Spinal cord (tissue), 9 donors: ENCODE measurements at regions not wholly inside any gene's neighbourhood (a gene's known extent, or its start where the extent isn't known, plus 50 kb on each side); places are given as distances from the start of the nearest gene placed in this dataset.
"Not testable (repeated sequence)": the region's sequence is repeated elsewhere in the genome, so short reads cannot be mapped to it uniquely, and the experiment has no call there.

Source experiments
- DNase-seq, 6 donors: peaks; one replicate each; pipeline versions ENCODE4 v3.0.0 to v3.0.0-alpha.2; 2013 to 2015; ENCODE audit warnings: low spot score in 6 of 6, low read depth in 4 of 6
- H3K27ac ChIP-seq: one replicate; pipeline ENCODE4 v1.5.1; 2013; ENCODE audit warnings: low read depth, low read length, control low read depth
- H3K27me3 ChIP-seq: one replicate; pipeline ENCODE4 v1.6.1; 2013; ENCODE audit warnings: low read length; ENCODE audit not compliant: control insufficient read depth, insufficient read depth
- H3K36me3 ChIP-seq: one replicate; pipeline ENCODE4 v1.6.1; 2013; ENCODE audit warnings: low read length; ENCODE audit not compliant: control insufficient read depth, insufficient read depth
- H3K4me1 ChIP-seq: one replicate; pipeline ENCODE4 v1.6.1; 2013; ENCODE audit warnings: low read length; ENCODE audit not compliant: control insufficient read depth, insufficient read depth
- H3K4me3 ChIP-seq: one replicate; pipeline ENCODE4 v1.5.1; 2013; ENCODE audit warnings: low read depth, low read length, control low read depth
- H3K9me3 ChIP-seq: one replicate; pipeline ENCODE4 v1.6.1; 2013; ENCODE audit warnings: low read length; ENCODE audit not compliant: control insufficient read depth, insufficient read depth
- WGBS: methylation state at CpG from one replicate; pipeline ENCODE4 v1.1.5; 2013; ENCODE audit warnings: missing lambda C conversion rate; ENCODE audit not compliant: insufficient coverage; 5-methylcytosine and 5-hydroxymethylcytosine counted together
- donor health status: healthy.

GRCh38 chr5:40154194-40154593, 525.5 kb upstream of the PTGER4 start:
- no peaks in the 10 kb centered on the region for H3K4me1 ChIP-seq
- no peak overlapping the region for H3K4me3 ChIP-seq
- H3K27me3 ChIP-seq, result no peaks in the 10 kb centered on the region
- no peak overlapping the region for H3K27ac ChIP-seq
- WGBS, result 100% methylated on average over 1 of the region's 1 CpG
- H3K36me3 ChIP-seq, result no peaks in the 10 kb centered on the region
- no peak for DNase-seq
- H3K9me3 ChIP-seq, result no peaks in the 10 kb centered on the region

- DNase-seq, result peak in 1 of 6 donors; percentile 9
- no peaks in the 10 kb centered on the region for H3K27me3 ChIP-seq
- no peaks in the 10 kb centered on the region for H3K36me3 ChIP-seq
- H3K4me3 ChIP-seq, result no peak overlapping the region
- WGBS, result 0% methylated on average over 1 of the region's 1 CpG
- H3K27ac ChIP-seq, result no peak overlapping the region
- H3K4me1 ChIP-seq, result no peaks in the 10 kb centered on the region
- no peaks in the 10 kb centered on the region for H3K9me3 ChIP-seq
Observed at GRCh38 chr5:40150896-40151295, 528.8 kb upstream of the PTGER4 start.

GRCh38 chr5:40141896-40142295, 537.8 kb upstream of the PTGER4 start:
- H3K27ac ChIP-seq, result no peak overlapping the region
- H3K4me3 ChIP-seq, result no peak overlapping the region
- no peaks in the 10 kb centered on the region for H3K4me1 ChIP-seq
- peak in 1 of 6 donors; percentile 47 for DNase-seq
- H3K36me3 ChIP-seq, result no peaks in the 10 kb centered on the region
- H3K27me3 ChIP-seq, result no peaks in the 10 kb centered on the region
- H3K9me3 ChIP-seq, result no peaks in the 10 kb centered on the region

GRCh38 chr5:40141418-40141817, 538.3 kb upstream of the PTGER4 start:
- DNase-seq, result no peak
- Histone ChIP-seq H3K9me3 (no peaks in the 10 kb centered on the region), H3K27me3 (no peaks in the 10 kb centered on the region), H3K27ac (no peak overlapping the region), H3K36me3 (no peaks in the 10 kb centered on the region), H3K4me3 (no peak overlapping the region), H3K4me1 (no peaks in the 10 kb centered on the region)
- WGBS, result 54% methylated on average over 3 of the region's 3 CpGs

GRCh38 chr5:40137223-40137622, 542.5 kb upstream of the PTGER4 start:
- Histone ChIP-seq H3K4me1 (no peaks in the 10 kb centered on the region), H3K27ac (no peak overlapping the region), H3K9me3 (no peaks in the 10 kb centered on the region), H3K4me3 (no peak overlapping the region), H3K27me3 (no peaks in the 10 kb centered on the region), H3K36me3 (no peaks in the 10 kb centered on the region)
- no CpG with 5 or more reads among the region's 1 CpG for WGBS
- DNase-seq, result no peak

GRCh38 chr5:40134883-40135520, 544.7 kb upstream of the PTGER4 start:
- no peaks in the 10 kb centered on the region for H3K4me1 ChIP-seq
- H3K9me3 ChIP-seq, result no peaks in the 10 kb centered on the region
- WGBS, result no CpG with 5 or more reads among the region's 3 CpGs
- no peak overlapping the region for H3K27ac ChIP-seq
- no peaks in the 10 kb centered on the region for H3K27me3 ChIP-seq
- no peak overlapping the region for H3K4me3 ChIP-seq
- no peak for DNase-seq
- H3K36me3 ChIP-seq, result no peaks in the 10 kb centered on the region

GRCh38 chr5:40124367-40124766, 555.3 kb upstream of the PTGER4 start:
- H3K4me3 ChIP-seq, result no peak overlapping the region
- no peaks in the 10 kb centered on the region for H3K4me1 ChIP-seq
- no peak for DNase-seq
- no peak overlapping the region for H3K27ac ChIP-seq
- no peaks in the 10 kb centered on the region for H3K27me3 ChIP-seq
- H3K36me3 ChIP-seq, result no peaks in the 10 kb centered on the region
- peaks cover 6% of the 10 kb centered on the region for H3K9me3 ChIP-seq
- 56% methylated on average over 1 of the region's 2 CpGs for WGBS

- Histone ChIP-seq H3K4me1 (no peaks in the 10 kb centered on the region), H3K4me3 (no peak overlapping the region), H3K27ac (no peak overlapping the region), H3K27me3 (no peaks in the 10 kb centered on the region), H3K9me3 (peaks cover 6% of the 10 kb centered on the region), H3K36me3 (no peaks in the 10 kb centered on the region)
- no peak for DNase-seq
- 83% methylated on average over 1 of the region's 1 CpG for WGBS
Observed at GRCh38 chr5:40121236-40121635, 558.5 kb upstream of the PTGER4 start.

GRCh38 chr5:40112875-40113274, 566.8 kb upstream of the PTGER4 start:
- peak in 1 of 6 donors; percentile 49 for DNase-seq
- H3K9me3 ChIP-seq, result peaks cover 1% of the 10 kb centered on the region
- H3K4me1 ChIP-seq, result no peaks in the 10 kb centered on the region
- H3K27me3 ChIP-seq, result no peaks in the 10 kb centered on the region
- no peaks in the 10 kb centered on the region for H3K36me3 ChIP-seq
- no peak overlapping the region for H3K4me3 ChIP-seq
- no peak overlapping the region for H3K27ac ChIP-seq

- not testable (repeated sequence) for DNase-seq, H3K27me3 ChIP-seq, H3K4me3 ChIP-seq, H3K9me3 ChIP-seq, H3K36me3 ChIP-seq, H3K4me1 ChIP-seq, H3K27ac ChIP-seq
- WGBS, result no CpG with 5 or more reads among the region's 4 CpGs
Observed at GRCh38 chr5:40111036-40111435, 568.7 kb upstream of the PTGER4 start.
